ENCODE measurements at regions not wholly inside any gene's neighbourhood (a gene's known extent, or its start where the extent isn't known, plus 50 kb on each side); places are given as distances from the start of the nearest gene placed in this dataset.

DNA sequence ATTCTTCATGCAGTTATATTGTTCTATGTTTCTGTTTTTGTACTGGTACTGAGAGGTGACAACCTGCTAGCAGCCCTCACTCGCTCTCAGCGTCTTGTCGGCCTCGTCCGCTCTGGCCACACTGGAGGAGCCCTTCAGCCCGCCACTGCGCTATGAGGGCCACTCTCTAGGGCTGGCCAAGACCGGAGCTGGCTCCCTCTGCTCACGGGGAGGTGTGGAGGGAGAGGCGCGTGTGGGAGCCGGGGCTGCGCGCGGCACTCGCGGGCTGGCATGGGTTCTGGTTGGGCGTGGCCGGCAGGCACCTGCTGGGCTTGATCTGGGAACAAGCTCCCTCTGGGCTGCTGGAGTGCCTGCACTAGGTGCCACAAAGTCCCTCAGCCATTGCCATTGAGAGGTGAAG lies 1323.8 kb upstream of the EYS start:
- ATAC-seq (ENCODE audit: low read depth) (no peak), DNase-seq (no peak)
- Mint-ChIP-seq H3K9me3 (peaks cover 6% of the 10 kb centered on the region), H3K27me3 (no peaks in the 10 kb centered on the region), H3K27ac (no peak overlapping the region), H3K4me3 (no peak overlapping the region), H3K4me1 (no peaks in the 10 kb centered on the region), H3K36me3 (ENCODE audit: low read depth) (no peaks in the 10 kb centered on the region)
- TF ChIP-seq, protein P1, sequence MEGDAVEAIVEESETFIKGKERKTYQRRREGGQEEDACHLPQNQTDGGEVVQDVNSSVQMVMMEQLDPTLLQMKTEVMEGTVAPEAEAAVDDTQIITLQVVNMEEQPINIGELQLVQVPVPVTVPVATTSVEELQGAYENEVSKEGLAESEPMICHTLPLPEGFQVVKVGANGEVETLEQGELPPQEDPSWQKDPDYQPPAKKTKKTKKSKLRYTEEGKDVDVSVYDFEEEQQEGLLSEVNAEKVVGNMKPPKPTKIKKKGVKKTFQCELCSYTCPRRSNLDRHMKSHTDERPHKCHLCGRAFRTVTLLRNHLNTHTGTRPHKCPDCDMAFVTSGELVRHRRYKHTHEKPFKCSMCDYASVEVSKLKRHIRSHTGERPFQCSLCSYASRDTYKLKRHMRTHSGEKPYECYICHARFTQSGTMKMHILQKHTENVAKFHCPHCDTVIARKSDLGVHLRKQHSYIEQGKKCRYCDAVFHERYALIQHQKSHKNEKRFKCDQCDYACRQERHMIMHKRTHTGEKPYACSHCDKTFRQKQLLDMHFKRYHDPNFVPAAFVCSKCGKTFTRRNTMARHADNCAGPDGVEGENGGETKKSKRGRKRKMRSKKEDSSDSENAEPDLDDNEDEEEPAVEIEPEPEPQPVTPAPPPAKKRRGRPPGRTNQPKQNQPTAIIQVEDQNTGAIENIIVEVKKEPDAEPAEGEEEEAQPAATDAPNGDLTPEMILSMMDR (IDR thresholded peaks at IDR 0.05): no peak
- ChIA-PET POLR2A (no interaction called here), CTCF (no interaction called here)
- intact Hi-C loops (cut with micrococcal nuclease): no loop called here

DNA sequence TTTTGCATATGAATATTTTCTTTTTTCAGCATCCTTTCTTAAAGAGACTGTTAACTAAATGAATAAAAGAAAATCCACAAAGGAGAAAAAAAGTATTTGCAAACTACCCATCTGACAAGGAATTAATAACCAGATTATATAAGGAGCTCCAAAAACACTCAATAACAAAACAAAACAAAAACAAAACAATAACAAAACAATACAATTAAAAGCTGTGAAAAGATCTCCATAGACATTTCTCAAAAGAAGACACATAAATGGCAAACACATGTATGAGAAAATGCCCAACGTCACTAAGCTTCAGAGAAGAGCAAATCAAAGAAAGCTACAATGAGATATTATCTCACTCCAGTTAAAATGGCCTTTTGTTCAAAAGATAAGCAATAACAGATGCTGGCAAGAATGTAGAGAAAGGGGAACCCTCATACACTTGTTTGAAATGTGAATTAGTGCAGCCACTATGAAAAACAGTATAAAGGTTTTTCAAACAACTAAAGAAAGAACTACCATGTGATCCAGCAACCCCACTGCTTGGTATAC lies 1310.0 kb upstream of the EYS start:
- Mint-ChIP-seq H3K4me1 (no peaks in the 10 kb centered on the region), H3K36me3 (ENCODE audit: low read depth) (no peaks in the 10 kb centered on the region), H3K9me3 (peaks cover 2% of the 10 kb centered on the region), H3K4me3 (no peak overlapping the region), H3K27me3 (no peaks in the 10 kb centered on the region), H3K27ac (no peak overlapping the region)
- no peak for DNase-seq
- TF ChIP-seq, protein P1 (IDR thresholded peaks at IDR 0.05): no peak
- intact Hi-C loops (cut with micrococcal nuclease): no loop called here
- ChIA-PET CTCF (no interaction called here), POLR2A (no interaction called here)
- ATAC-seq (ENCODE audit: low read depth): no peak

DNA sequence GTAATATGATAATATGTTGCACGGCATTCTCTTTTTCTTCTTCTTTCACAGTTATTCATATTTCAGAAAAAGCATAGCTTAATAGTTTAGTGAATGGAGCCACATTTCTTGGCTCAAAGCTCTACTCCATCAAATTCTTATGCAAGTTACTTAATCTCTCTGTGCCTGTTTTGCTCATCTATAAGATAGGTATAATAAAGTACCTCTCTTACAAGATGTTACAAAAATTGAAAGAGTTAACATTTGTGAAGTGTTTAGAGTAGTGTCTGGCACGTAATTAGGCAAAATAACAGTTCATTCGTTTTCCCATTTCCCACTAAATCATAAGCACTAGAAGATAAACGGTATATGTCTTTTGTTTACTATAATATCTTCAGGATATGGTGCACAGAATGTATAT lies 1304.4 kb upstream of the EYS start:
- no peak for ATAC-seq (ENCODE audit: low read depth)
- Mint-ChIP-seq H3K4me3 (no peak overlapping the region), H3K9me3 (peaks cover 4% of the 10 kb centered on the region), H3K36me3 (ENCODE audit: low read depth) (no peaks in the 10 kb centered on the region), H3K27ac (no peak overlapping the region), H3K27me3 (no peaks in the 10 kb centered on the region), H3K4me1 (no peaks in the 10 kb centered on the region)
- TF ChIP-seq, protein P1 (IDR thresholded peaks at IDR 0.05): no peak
- intact Hi-C loops (cut with micrococcal nuclease): no loop called here
- ChIA-PET CTCF (no interaction called here), POLR2A (no interaction called here)
- no peak for DNase-seq

- Mint-ChIP-seq H3K4me3 (no peak overlapping the region), H3K4me1 (no peaks in the 10 kb centered on the region), H3K27ac (no peak overlapping the region)
Observed at GRCh38 chr6:67009818-67010217, 1302.8 kb upstream of the EYS start.

DNA sequence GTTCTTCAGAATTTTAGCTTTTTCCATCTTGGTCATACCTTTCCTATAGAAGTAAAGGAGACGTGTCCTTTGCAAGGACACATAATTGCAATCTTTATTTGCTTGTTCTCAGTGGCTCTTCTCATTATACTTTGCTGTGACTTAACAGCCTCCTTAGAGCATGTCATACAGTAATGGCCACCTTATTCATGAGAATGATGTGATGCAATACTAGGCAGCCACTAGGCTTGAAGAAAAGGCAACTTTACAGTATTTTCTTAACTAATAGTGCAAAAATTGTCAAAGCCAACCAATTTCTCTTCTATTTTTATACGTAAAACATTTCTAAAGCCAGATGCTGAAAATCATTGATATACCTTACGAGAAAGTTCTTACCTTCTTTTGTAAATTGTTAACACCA lies 1296.8 kb upstream of the EYS start:
- no peak for DNase-seq
- no peaks in the 10 kb centered on the region for H3K36me3 Mint-ChIP-seq (ENCODE audit: low read depth)
- no peaks in the 10 kb centered on the region for H3K4me1 Mint-ChIP-seq
- H3K27me3 Mint-ChIP-seq: no peaks in the 10 kb centered on the region
- ChIA-PET CTCF (no interaction called here), POLR2A (no interaction called here)
- H3K27ac Mint-ChIP-seq: no peak overlapping the region
- ATAC-seq (ENCODE audit: low read depth): no peak
- intact Hi-C loops (cut with micrococcal nuclease): no loop called here
- TF ChIP-seq, protein P1 (IDR thresholded peaks at IDR 0.05): no peak
- no peak overlapping the region for H3K4me3 Mint-ChIP-seq
- peaks cover 2% of the 10 kb centered on the region for H3K9me3 Mint-ChIP-seq

More at GRCh38 chr6:67009818-67010217, 1302.8 kb upstream of the EYS start:
- intact Hi-C loops (cut with micrococcal nuclease): no loop called here
- ChIA-PET CTCF (no interaction called here), POLR2A (no interaction called here)
- no peaks in the 10 kb centered on the region for H3K36me3 Mint-ChIP-seq (ENCODE audit: low read depth)
- DNase-seq (no peak), ATAC-seq (ENCODE audit: low read depth) (no peak)
- peaks cover 7% of the 10 kb centered on the region for H3K9me3 Mint-ChIP-seq
- TF ChIP-seq, protein P1 (IDR thresholded peaks at IDR 0.05): no peak
- H3K27me3 Mint-ChIP-seq: no peaks in the 10 kb centered on the region

Data from activated B cell treated with CpG ODN at 0.5 μM for 24 hours (primary cell).